Neural crest cell (in vitro differentiated cells): ENCODE measurements at regions not wholly inside any gene's neighbourhood (a gene's known extent, or its start where the extent isn't known, plus 50 kb on each side); places are given as distances from the start of the nearest gene placed in this dataset.

Source experiments
- DNase-seq: peaks from one replicate; pipeline ENCODE4 v3.0.0; 2021; ENCODE audit warnings: low read depth, mixed read lengths, low spot score
- H3K27ac Mint-ChIP-seq: one replicate; pipeline ENCODE4 v1.8.0; 2021; ENCODE audit warnings: mild to moderate bottlenecking, mixed read lengths; ENCODE audit not compliant: unreplicated experiment
- H3K27me3 Mint-ChIP-seq: 2 replicates; pipeline ENCODE4 v1.8.0; 2021; ENCODE audit warnings: low read depth, mild to moderate bottlenecking, mixed read lengths
- H3K36me3 Mint-ChIP-seq: 2 replicates; pipeline ENCODE4 v1.8.0; 2021; ENCODE audit warnings: low read depth, mild to moderate bottlenecking, mixed read lengths
- H3K4me1 Mint-ChIP-seq: 2 replicates; pipeline ENCODE4 v1.8.0; 2021; ENCODE audit warnings: mixed read lengths
- H3K4me3 Mint-ChIP-seq: one replicate; pipeline ENCODE4 v1.8.0; 2021; ENCODE audit warnings: mild to moderate bottlenecking, mixed read lengths
- H3K9me3 Mint-ChIP-seq: 2 replicates; pipeline ENCODE4 v1.8.0; 2021; ENCODE audit warnings: mixed read lengths
- CTCF ChIP-seq: fragments of 200-600 bp; sonication (generic); conservative IDR thresholded peaks from 2 replicates; pipeline ENCODE4 v1.5.0; 2021; ENCODE audit warnings: antibody characterized with exemption, mild to moderate bottlenecking

- Mint-ChIP-seq H3K27me3 (peaks cover 3% of the 10 kb centered on the region), H3K4me3 (no peak overlapping the region), H3K4me1 (no peaks in the 10 kb centered on the region), H3K27ac (no peak overlapping the region), H3K36me3 (no peaks in the 10 kb centered on the region), H3K9me3 (no peaks in the 10 kb centered on the region)
- TF ChIP-seq CTCF = no peak
- DNase-seq = no peak
These were observed 127.0 kb upstream of the AGAP1 start for GRCh38 chr2:235366807-235367206.

- no peak overlapping the region for H3K27ac Mint-ChIP-seq
- TF ChIP-seq CTCF = no peak
These were observed 122.8 kb upstream of the AGAP1 start for GRCh38 chr2:235371018-235371417.

GRCh38 chr2:235373171-235373570, 120.7 kb upstream of the AGAP1 start:
- Mint-ChIP-seq H3K27ac (no peak overlapping the region), H3K4me1 (no peaks in the 10 kb centered on the region), H3K4me3 (no peak overlapping the region), H3K36me3 (no peaks in the 10 kb centered on the region), H3K27me3 (no peaks in the 10 kb centered on the region), H3K9me3 (no peaks in the 10 kb centered on the region)
- DNase-seq = no peak
- TF ChIP-seq CTCF = no peak

More at GRCh38 chr2:235371018-235371417, 122.8 kb upstream of the AGAP1 start:
- Mint-ChIP-seq H3K4me1 (no peaks in the 10 kb centered on the region), H3K27me3 (no peaks in the 10 kb centered on the region), H3K36me3 (no peaks in the 10 kb centered on the region), H3K4me3 (no peak overlapping the region), H3K9me3 (no peaks in the 10 kb centered on the region)
- no peak for DNase-seq

DNA sequence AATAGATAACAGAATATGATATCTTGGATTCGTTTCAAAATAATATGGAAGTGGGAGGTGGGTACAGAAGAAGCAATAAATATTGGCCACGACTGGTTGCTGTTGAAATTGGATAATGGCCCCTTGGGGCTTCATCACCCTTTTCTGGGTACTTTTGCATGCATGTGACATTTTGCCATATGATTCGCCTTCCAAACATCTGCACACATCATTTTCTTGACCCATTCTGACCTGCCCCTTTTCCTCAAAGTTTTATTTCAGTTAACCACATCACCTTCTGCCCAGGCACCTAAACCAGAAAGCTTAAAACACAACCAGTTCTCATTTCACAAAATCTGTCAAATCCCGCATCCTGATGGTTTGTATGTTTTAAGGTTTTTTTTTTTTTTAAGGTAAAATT, 116.7 kb upstream of the AGAP1 start:
- Mint-ChIP-seq H3K27ac (no peak overlapping the region), H3K4me1 (peaks cover 9% of the 10 kb centered on the region), H3K4me3 (no peak overlapping the region), H3K36me3 (no peaks in the 10 kb centered on the region), H3K9me3 (no peaks in the 10 kb centered on the region), H3K27me3 (no peaks in the 10 kb centered on the region)
- no peak for DNase-seq
- TF ChIP-seq CTCF = no peak

- H3K36me3 Mint-ChIP-seq = no peaks in the 10 kb centered on the region
- no peaks in the 10 kb centered on the region for H3K9me3 Mint-ChIP-seq
- peaks cover 13% of the 10 kb centered on the region for H3K4me1 Mint-ChIP-seq
- no peak for DNase-seq
- H3K27me3 Mint-ChIP-seq = no peaks in the 10 kb centered on the region
- no peak overlapping the region for H3K27ac Mint-ChIP-seq
- H3K4me3 Mint-ChIP-seq = no peak overlapping the region
- TF ChIP-seq CTCF = no peak
These were observed 115.6 kb upstream of the AGAP1 start for GRCh38 chr2:235378246-235378645.

DNA sequence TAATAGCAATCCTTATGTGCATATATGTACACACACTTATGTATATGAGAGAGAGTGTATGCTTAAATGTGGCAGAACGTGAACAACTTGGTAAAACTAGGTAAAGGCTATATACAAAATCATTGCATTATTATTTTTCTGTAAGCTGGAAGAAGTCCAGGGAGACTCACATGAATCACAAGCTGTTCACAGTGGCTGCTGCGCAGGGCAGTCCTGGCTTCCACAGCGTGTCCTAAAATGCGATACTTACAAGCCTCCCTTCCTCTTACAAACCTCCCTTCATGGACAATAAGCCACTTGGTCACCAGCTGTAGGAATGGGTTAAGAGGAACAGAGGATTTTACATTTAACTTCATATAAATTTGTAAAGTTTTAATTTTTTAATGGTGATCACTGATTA, 114.9 kb upstream of the AGAP1 start:
- Mint-ChIP-seq H3K27me3 (no peaks in the 10 kb centered on the region), H3K4me1 (peaks cover 18% of the 10 kb centered on the region), H3K4me3 (no peak overlapping the region), H3K27ac (no peak overlapping the region), H3K9me3 (no peaks in the 10 kb centered on the region), H3K36me3 (no peaks in the 10 kb centered on the region)
- no peak for DNase-seq
- no peak for TF ChIP-seq CTCF
